IPS-20b (cell line): ENCODE measurements at regions not wholly inside any gene's neighbourhood (a gene's known extent, or its start where the extent isn't known, plus 50 kb on each side); places are given as distances from the start of the nearest gene placed in this dataset.

ENCODE experiments used
- H3K27ac ChIP-seq: one replicate; pipeline ENCODE4 v1.5.1; 2013; ENCODE audit warnings: low read length
- H3K27me3 ChIP-seq: 2 replicates; pipeline ENCODE4 v1.6.1; 2013; ENCODE audit warnings: mild to moderate bottlenecking, low read length, inconsistent platforms; ENCODE audit not compliant: insufficient read depth
- H3K36me3 ChIP-seq: 2 replicates; pipeline ENCODE4 v1.6.1; 2013; ENCODE audit warnings: low read depth, mild to moderate bottlenecking, inconsistent platforms, low read length, moderate library complexity; ENCODE audit not compliant: insufficient read depth
- H3K4me1 ChIP-seq: 2 replicates; pipeline ENCODE4 v1.6.1; 2013; ENCODE audit warnings: mild to moderate bottlenecking, control low read depth, inconsistent platforms, low read length, moderate library complexity; ENCODE audit not compliant: insufficient read depth
- H3K4me3 ChIP-seq: 2 replicates; pipeline ENCODE4 v1.5.1; 2013; ENCODE audit warnings: mild to moderate bottlenecking, low read length, inconsistent platforms
- H3K9ac ChIP-seq: 2 replicates; pipeline ENCODE4 v1.6.1; 2013; ENCODE audit warnings: low read depth, mild to moderate bottlenecking, inconsistent platforms, low read length, moderate library complexity
- H3K9me3 ChIP-seq: 2 replicates; pipeline ENCODE4 v1.6.1; 2013; ENCODE audit warnings: mild to moderate bottlenecking, low read depth, low read length, inconsistent platforms; ENCODE audit not compliant: insufficient read depth

DNA sequence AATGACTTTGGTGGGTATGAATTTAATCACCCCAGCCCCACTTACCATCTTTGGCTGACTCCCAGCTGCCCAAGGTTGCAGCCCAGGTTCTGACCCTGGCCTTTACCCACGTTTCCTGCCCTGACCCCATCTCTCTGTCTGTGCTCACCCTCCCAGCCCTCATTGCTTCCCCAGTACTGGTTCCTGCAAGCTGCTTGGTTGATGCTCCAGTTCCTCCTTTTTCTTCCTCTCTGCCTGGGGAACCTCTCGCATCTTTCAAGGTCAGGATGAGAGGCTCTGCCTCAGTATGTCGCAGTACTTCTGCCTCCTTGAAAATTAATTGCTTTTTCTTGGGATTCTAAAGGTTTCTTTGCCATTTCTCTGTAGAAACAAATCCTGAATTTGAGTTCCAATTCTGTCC is 263.8 kb upstream of the ZNF32 start:
- Histone ChIP-seq H3K4me1 (no peaks in the 10 kb centered on the region), H3K4me3 (no peak overlapping the region), H3K27ac (no peak overlapping the region), H3K27me3 (no peaks in the 10 kb centered on the region), H3K9me3 (no peaks in the 10 kb centered on the region), H3K36me3 (no peaks in the 10 kb centered on the region), H3K9ac (no peak overlapping the region)

GRCh38 chr10:43906490-43906889 is 257.8 kb upstream of the ZNF32 start:
- Histone ChIP-seq H3K27me3 (no peaks in the 10 kb centered on the region), H3K9ac (no peak overlapping the region), H3K9me3 (no peaks in the 10 kb centered on the region), H3K4me1 (no peaks in the 10 kb centered on the region), H3K4me3 (no peak overlapping the region), H3K27ac (no peak overlapping the region), H3K36me3 (no peaks in the 10 kb centered on the region)

GRCh38 chr10:43905512-43906236 is 257.0 kb upstream of the ZNF32 start:
- Histone ChIP-seq H3K4me3 (no peak overlapping the region), H3K9me3 (no peaks in the 10 kb centered on the region), H3K36me3 (no peaks in the 10 kb centered on the region), H3K27ac (no peak overlapping the region), H3K9ac (no peak overlapping the region), H3K27me3 (no peaks in the 10 kb centered on the region), H3K4me1 (no peaks in the 10 kb centered on the region)

- Histone ChIP-seq H3K9me3 (no peaks in the 10 kb centered on the region), H3K9ac (no peak overlapping the region), H3K27me3 (no peaks in the 10 kb centered on the region), H3K4me3 (no peak overlapping the region), H3K27ac (no peak overlapping the region), H3K4me1 (no peaks in the 10 kb centered on the region), H3K36me3 (no peaks in the 10 kb centered on the region)
Measured at GRCh38 chr10:43904844-43905243, 256.2 kb upstream of the ZNF32 start.

DNA sequence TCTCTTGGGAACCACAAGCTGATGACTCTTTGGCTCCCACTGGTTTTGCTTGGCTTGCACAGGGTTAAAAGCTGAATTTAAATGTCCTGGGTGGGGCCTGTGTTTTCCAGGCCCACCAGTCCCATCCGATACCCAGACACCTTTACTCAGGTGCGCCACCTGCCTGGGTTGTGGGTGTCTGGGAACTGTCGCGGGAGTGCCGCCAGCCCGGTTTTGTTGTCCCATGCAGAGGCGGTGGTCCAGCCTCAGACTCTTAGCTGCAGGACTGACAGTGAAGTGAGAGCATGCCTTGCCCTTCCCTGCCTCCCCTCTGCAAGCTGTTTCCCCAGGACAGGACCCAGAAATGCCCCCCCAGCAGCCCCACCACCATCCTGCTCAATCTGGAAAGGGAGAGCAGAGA is 255.6 kb upstream of the ZNF32 start:
- H3K36me3 ChIP-seq = no peaks in the 10 kb centered on the region
- H3K9ac ChIP-seq = no peak overlapping the region
- H3K27me3 ChIP-seq = no peaks in the 10 kb centered on the region
- H3K9me3 ChIP-seq = no peaks in the 10 kb centered on the region
- H3K4me3 ChIP-seq = no peak overlapping the region
- no peak overlapping the region for H3K27ac ChIP-seq
- no peaks in the 10 kb centered on the region for H3K4me1 ChIP-seq

DNA sequence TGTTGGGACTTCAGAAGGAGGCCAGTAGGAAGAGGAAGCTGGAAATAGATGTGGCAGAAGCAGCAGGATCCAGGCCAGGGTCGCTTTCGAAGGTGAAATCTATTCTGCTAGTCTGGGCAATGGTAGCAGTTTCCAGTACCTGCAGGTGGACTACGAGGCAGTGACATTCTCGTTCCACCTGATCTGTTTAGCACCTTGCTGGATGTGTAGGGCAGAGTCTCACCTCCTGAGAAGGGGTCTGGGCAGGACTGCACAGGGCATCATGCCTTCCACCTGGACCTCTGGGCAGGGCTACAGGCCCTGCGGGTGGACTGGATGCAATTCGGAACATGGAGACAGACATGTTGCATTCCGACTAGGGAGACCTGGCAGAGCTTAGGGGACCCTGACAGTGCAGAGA is 254.8 kb upstream of the ZNF32 start:
- H3K9me3 ChIP-seq = no peaks in the 10 kb centered on the region
- no peaks in the 10 kb centered on the region for H3K36me3 ChIP-seq
- no peaks in the 10 kb centered on the region for H3K27me3 ChIP-seq
- H3K27ac ChIP-seq = no peak overlapping the region
- no peak overlapping the region for H3K4me3 ChIP-seq
- no peaks in the 10 kb centered on the region for H3K4me1 ChIP-seq
- H3K9ac ChIP-seq = no peak overlapping the region

- Histone ChIP-seq H3K9me3 (no peaks in the 10 kb centered on the region), H3K4me3 (no peak overlapping the region), H3K36me3 (no peaks in the 10 kb centered on the region), H3K27me3 (no peaks in the 10 kb centered on the region), H3K9ac (no peak overlapping the region), H3K4me1 (no peaks in the 10 kb centered on the region), H3K27ac (no peak overlapping the region)
Measured at GRCh38 chr10:43902842-43903241, 254.2 kb upstream of the ZNF32 start.

DNA sequence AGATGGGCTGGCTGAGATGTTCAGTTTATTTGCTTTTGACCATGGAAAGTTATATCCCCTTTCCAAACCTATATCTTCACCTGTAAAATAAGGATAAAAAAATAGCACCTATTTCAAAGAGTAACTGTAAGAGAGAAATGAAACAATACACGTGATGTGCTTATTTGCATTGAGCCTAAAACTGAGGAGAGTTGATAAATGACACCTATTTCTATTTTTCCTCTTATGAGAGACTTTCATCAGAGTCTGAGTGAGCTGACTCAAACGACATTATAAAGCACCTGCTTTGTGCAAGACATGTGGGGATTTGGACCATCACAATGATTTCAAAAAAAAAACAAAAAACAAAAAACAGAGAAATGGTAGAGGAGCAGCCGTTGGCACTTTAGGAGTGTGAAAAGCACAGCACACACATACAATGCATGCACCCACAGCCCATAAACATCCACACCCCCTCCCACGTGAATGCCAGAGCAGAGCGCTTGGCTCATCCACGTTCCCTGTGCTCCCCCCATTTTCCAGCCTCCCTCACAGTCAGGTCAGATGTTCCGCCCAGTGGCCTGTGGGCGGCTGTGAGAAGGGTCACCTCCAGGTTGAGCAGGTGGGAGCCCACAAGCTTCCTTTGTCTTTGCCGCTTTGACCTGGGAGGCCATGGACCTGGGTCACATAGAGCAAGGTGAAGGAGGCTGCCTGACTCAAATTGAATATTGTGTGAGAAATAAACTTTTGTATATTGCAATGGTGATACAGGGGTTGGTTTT is 253.2 kb upstream of the ZNF32 start:
- Histone ChIP-seq H3K27ac (no peak overlapping the region), H3K9ac (no peak overlapping the region), H3K27me3 (no peaks in the 10 kb centered on the region), H3K4me1 (no peaks in the 10 kb centered on the region), H3K4me3 (no peak overlapping the region), H3K9me3 (no peaks in the 10 kb centered on the region), H3K36me3 (no peaks in the 10 kb centered on the region)

DNA sequence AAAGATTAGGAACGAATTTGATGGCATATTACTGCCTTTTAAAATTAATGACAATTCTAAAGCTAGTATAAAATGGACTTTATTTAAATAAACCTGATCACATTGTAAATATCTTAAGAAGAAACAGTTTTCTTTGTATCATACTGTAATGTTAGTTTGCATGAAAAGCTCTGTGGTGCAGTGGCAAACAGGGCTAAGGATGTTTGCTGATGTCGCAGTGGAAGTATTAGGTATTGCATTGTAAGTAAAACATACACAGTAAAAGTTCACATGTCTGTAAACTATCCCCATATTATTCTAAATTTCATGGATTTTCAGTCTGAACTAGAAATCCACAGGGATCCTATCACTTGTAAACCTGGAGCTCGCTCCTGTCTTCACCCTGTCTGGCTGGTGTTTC is 252.6 kb upstream of the ZNF32 start:
- Histone ChIP-seq H3K4me1 (no peaks in the 10 kb centered on the region), H3K27me3 (no peaks in the 10 kb centered on the region), H3K27ac (no peak overlapping the region), H3K9me3 (no peaks in the 10 kb centered on the region), H3K4me3 (no peak overlapping the region), H3K36me3 (no peaks in the 10 kb centered on the region), H3K9ac (no peak overlapping the region)

GRCh38 chr10:43900571-43900970 is 251.9 kb upstream of the ZNF32 start:
- H3K4me3 ChIP-seq = no peak overlapping the region
- H3K9me3 ChIP-seq = no peaks in the 10 kb centered on the region
- no peak overlapping the region for H3K9ac ChIP-seq
- no peaks in the 10 kb centered on the region for H3K36me3 ChIP-seq
- H3K4me1 ChIP-seq = no peaks in the 10 kb centered on the region
- H3K27ac ChIP-seq = no peak overlapping the region
- H3K27me3 ChIP-seq = no peaks in the 10 kb centered on the region

- no peak overlapping the region for H3K27ac ChIP-seq
- no peaks in the 10 kb centered on the region for H3K9me3 ChIP-seq
- H3K4me3 ChIP-seq = no peak overlapping the region
- H3K27me3 ChIP-seq = no peaks in the 10 kb centered on the region
- H3K36me3 ChIP-seq = no peaks in the 10 kb centered on the region
- no peak overlapping the region for H3K9ac ChIP-seq
- H3K4me1 ChIP-seq = no peaks in the 10 kb centered on the region
Measured at GRCh38 chr10:43899224-43899959, 250.7 kb upstream of the ZNF32 start.

DNA sequence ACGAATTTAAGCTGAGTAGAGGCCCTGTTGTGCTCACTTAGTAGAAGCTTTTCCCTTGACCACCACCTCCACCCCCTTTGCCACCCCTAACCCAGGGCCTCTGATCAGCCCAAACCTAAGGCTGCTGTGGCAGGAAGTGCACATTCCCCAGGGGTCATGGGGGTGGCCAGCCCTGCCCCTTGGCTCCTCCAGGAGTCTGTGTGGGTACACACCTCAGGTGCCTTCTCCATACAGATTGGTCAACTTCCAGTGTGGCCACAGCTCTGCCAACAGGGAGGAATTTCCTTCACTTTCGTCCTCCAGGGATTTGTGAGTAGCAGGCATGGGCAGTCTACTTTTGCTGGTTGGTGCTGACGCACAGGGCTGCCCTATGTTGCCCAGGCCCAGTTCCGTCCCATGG is 249.9 kb upstream of the ZNF32 start:
- H3K36me3 ChIP-seq = no peaks in the 10 kb centered on the region
- H3K9me3 ChIP-seq = no peaks in the 10 kb centered on the region
- no peak overlapping the region for H3K9ac ChIP-seq
- H3K27me3 ChIP-seq = no peaks in the 10 kb centered on the region
- H3K27ac ChIP-seq = no peak overlapping the region
- H3K4me3 ChIP-seq = no peak overlapping the region
- H3K4me1 ChIP-seq = no peaks in the 10 kb centered on the region
